Lung (tissue), 11 donors: ENCODE measurements at regions not wholly inside any gene's neighbourhood (a gene's known extent, or its start where the extent isn't known, plus 50 kb on each side); places are given as distances from the start of the nearest gene placed in this dataset.

Source experiments
- ATAC-seq: fragments of 200-7000 bp; cut with Tn5 transposase; one replicate; pipeline ENCODE4 v1.9.1; 2020; ENCODE audit warnings: moderate number of reproducible peaks; ENCODE audit not compliant: insufficient read depth, low FRiP score
- DNase-seq, 3 donors: peaks; one replicate each; pipeline ENCODE4 v3.0.0-alpha.2; 2013 to 2017
- H3K27ac ChIP-seq, 2 donors: one replicate each; pipeline ENCODE4 v1.5.1; 2013; ENCODE audit warnings: mild to moderate bottlenecking in 2 of 2, moderate library complexity in 2 of 2, control low read depth in 1 of 2, inconsistent platforms in 1 of 2, low read depth in 1 of 2, low read length in 1 of 2
- H3K27me3 ChIP-seq, 3 donors: one replicate each; pipeline ENCODE4 v1.5.1; 2013; ENCODE audit warnings: low read length in 2 of 3; ENCODE audit not compliant: control insufficient read depth in 3 of 3, insufficient read depth in 3 of 3
- H3K36me3 ChIP-seq, 4 donors: one replicate each; pipeline ENCODE4 v1.5.1; 2013; ENCODE audit warnings: low read length in 4 of 4, mild to moderate bottlenecking in 1 of 4, moderate library complexity in 1 of 4; ENCODE audit not compliant: control insufficient read depth in 4 of 4, insufficient read depth in 4 of 4
- H3K4me1 ChIP-seq, 5 donors: one replicate each; pipeline ENCODE4 v1.5.1; 2013; ENCODE audit warnings: low read length in 5 of 5, mild to moderate bottlenecking in 2 of 5, moderate library complexity in 1 of 5; ENCODE audit not compliant: control insufficient read depth in 5 of 5, insufficient read depth in 5 of 5
- H3K4me3 ChIP-seq: one replicate; pipeline ENCODE4 v1.5.1; 2013; ENCODE audit warnings: mild to moderate bottlenecking, control low read depth, moderate library complexity
- H3K9ac ChIP-seq, 2 donors: one replicate each; pipeline ENCODE4 v1.5.1; 2013; ENCODE audit warnings: low read length in 2 of 2, control low read depth in 1 of 2; ENCODE audit not compliant: insufficient read depth in 1 of 2
- H3K9me3 ChIP-seq, 4 donors: one replicate each; pipeline ENCODE4 v1.5.1; 2013; ENCODE audit warnings: low read length in 3 of 4, mild to moderate bottlenecking in 1 of 4, moderate library complexity in 1 of 4; ENCODE audit not compliant: control insufficient read depth in 4 of 4, insufficient read depth in 3 of 4
- WGBS, 2 donors: extraction: QIAGEN DNeasy Blood & Tissue Kit; methylation state at CpG; one replicate each; pipeline ENCODE4 v1.1.7; 2013; 5-methylcytosine and 5-hydroxymethylcytosine counted together
- TF ChIP-seq, protein P1 (sequence below): IDR thresholded peaks from 2 replicates; pipeline ENCODE4 v1.5.1; 2012; ENCODE audit warnings: mild to moderate bottlenecking; ENCODE audit errors: control extremely low read depth, extremely low read depth
- donor health status: control.
- donor health status: control.
- donor health status: Bipolar disorder and iron deficiency.
- donor health status: healthy.
- donor health status: DM: yes; HTN: yes; CAD: no.

DNA sequence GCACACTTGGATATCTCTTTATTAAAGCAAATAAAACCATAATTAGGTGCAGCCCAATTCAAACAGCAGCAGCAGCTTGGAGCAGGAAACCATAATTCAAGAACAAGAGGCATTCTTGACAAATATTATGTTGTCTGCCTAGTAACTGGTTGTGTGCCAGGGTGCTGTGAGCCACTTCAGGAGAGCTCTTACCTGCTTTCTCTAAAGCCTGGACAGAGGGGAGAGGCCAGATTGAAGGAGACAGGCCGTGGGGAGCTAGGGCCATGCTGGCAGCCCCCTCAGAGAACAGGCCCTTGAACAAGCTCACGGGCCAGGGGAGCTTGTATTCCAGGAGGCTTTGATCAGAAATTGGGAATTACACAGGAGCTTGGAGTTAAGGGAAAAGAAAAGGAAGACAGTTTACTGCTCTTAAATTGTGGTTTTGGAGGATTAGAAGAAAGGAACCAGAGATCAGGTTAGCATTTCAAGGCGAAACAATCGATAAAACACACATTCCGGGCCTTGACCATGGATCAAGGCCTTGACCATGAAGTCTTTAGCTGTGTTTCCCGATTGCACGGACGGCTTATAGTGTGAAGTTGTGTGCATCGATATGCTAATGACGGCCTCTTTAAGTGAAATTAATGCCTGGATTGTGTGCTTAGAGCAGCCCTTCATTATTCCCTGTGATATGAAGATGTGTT, 69.8 kb upstream of the NKX2-2 start:
- 88 to 93% methylated on average over 10 of the region's 10 CpGs for WGBS, 2 donors
- H3K9ac ChIP-seq: no peak overlapping the region
- ATAC-seq (no peak), DNase-seq (no peak)
- no peak overlapping the region for H3K4me3 ChIP-seq
- H3K4me1 ChIP-seq: no peaks in the 10 kb centered on the region
- H3K36me3 ChIP-seq: no peaks in the 10 kb centered on the region
- TF ChIP-seq, protein P1, sequence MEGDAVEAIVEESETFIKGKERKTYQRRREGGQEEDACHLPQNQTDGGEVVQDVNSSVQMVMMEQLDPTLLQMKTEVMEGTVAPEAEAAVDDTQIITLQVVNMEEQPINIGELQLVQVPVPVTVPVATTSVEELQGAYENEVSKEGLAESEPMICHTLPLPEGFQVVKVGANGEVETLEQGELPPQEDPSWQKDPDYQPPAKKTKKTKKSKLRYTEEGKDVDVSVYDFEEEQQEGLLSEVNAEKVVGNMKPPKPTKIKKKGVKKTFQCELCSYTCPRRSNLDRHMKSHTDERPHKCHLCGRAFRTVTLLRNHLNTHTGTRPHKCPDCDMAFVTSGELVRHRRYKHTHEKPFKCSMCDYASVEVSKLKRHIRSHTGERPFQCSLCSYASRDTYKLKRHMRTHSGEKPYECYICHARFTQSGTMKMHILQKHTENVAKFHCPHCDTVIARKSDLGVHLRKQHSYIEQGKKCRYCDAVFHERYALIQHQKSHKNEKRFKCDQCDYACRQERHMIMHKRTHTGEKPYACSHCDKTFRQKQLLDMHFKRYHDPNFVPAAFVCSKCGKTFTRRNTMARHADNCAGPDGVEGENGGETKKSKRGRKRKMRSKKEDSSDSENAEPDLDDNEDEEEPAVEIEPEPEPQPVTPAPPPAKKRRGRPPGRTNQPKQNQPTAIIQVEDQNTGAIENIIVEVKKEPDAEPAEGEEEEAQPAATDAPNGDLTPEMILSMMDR: no peak
- no peaks in the 10 kb centered on the region for H3K9me3 ChIP-seq
- peaks cover 0 to 10% (median 2%) of the 10 kb centered on the region in 3 donors for H3K27me3 ChIP-seq
- H3K27ac ChIP-seq: no peak overlapping the region

DNA sequence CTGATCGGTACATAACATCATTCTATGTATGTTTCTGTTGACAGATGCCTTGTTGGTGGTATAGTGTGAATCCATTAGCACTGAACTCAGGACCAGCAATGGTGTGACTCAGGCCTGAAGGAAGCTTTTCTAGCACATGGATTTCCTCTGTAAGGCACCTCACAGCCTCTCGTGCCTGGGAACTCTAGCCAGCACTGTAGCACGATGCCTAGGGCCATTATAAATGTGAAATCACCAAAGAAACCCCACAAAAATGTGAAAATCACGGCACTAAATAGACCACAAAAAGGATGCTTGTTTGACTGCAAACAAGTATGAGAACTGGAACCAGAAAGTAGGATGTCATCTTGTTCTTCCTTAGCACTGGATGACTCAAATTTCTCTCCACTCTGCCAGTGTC, 63.7 kb upstream of the NKX2-2 start:
- TF ChIP-seq, protein P1: no peak
- no peak overlapping the region for H3K4me3 ChIP-seq
- no peak for ATAC-seq
- no peaks in the 10 kb centered on the region for H3K36me3 ChIP-seq
- H3K27ac ChIP-seq: no peak overlapping the region
- no peak overlapping the region for H3K9ac ChIP-seq
- peaks cover 0 to 32% (median 5%) of the 10 kb centered on the region in 3 donors for H3K27me3 ChIP-seq
- no peak for DNase-seq
- 72 to 74% methylated on average over 4 of the region's 4 CpGs for WGBS, 2 donors
- H3K9me3 ChIP-seq: no peaks in the 10 kb centered on the region
- no peaks in the 10 kb centered on the region for H3K4me1 ChIP-seq

DNA sequence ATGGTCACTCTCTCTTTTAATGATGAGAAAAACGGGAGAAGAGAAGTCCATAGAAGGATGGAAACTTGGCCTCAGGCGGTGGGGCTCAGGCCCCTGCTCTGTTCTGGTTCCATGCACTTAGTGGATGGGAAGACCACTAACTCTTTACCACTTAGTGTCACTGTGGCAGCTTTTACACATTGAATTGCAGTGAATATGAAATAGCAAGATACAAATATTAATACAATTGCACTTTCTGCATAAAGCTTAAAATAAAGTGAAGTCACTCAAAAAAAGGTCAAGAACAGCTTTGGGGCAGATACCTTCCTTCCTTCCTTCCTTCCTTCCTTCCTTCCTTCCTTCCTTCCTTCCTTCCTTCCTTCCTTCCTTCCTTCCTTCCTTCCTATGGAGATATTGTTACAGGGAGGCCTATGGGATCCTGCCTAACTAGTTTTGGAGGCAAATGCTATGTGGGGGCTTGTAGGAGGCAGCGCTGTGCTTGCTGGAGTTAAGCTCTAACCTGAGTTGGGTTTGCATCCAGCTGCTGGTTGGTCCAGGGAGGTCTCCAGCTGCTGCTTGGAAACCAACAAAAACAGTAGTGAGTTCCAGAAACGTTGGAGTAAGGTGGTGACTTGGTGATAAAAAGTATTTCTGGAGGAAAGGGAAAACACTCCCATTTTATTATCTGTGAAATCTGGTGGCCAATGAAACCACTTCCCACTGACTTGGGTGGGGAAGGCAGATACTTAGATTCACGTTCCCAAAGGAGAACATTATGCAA, 62.3 kb upstream of the NKX2-2 start:
- 54 to 59% methylated on average over 5 of the region's 5 CpGs for WGBS, 2 donors
- TF ChIP-seq, protein P1: no peak

More for the DNA sequence above, 62.3 kb upstream of the NKX2-2 start:
- no peak overlapping the region for H3K4me3 ChIP-seq
- ATAC-seq: no peak
- peaks cover 0 to 36% (median 11%) of the 10 kb centered on the region in 3 donors for H3K27me3 ChIP-seq
- no peak overlapping the region for H3K9ac ChIP-seq
- no peak overlapping the region for H3K27ac ChIP-seq
- no peaks in the 10 kb centered on the region for H3K9me3 ChIP-seq
- no peak for DNase-seq
- H3K4me1 ChIP-seq: no peaks in the 10 kb centered on the region
- no peaks in the 10 kb centered on the region for H3K36me3 ChIP-seq
